ENCODE measurements at regions not wholly inside any gene's neighbourhood (a gene's known extent, or its start where the extent isn't known, plus 50 kb on each side); places are given as distances from the start of the nearest gene placed in this dataset.

DNA sequence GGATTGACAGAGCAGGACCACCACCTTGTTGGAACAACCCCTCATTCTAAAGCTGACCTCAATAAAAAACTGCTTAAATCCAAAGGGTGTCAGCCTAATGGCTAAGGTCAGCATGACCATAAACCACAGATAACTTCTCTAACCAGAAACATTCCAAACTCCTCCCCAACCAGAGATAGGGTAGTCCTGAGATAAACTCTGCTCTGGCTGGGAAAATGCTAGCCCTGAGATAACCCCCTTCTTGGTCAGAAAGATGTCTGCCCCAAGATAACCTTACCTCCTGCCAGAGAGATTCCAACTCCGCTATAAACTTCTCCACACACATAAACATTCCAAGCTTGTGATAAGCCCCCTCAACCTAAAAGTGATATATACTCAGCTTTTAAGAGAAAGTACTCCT is 364.8 kb upstream of the RBMY1B start:
- H3K36me3 Mint-ChIP-seq (ENCODE audit: insufficient read depth): no peaks in the 10 kb centered on the region
- DNase-seq: no peak
- no peak overlapping the region for H3K4me3 Mint-ChIP-seq
- no peak for ATAC-seq (replicated peaks)
- no peaks in the 10 kb centered on the region for H3K9me3 Mint-ChIP-seq
- no peaks in the 10 kb centered on the region for H3K27me3 Mint-ChIP-seq
- H3K27ac Mint-ChIP-seq: peak overlapping the region in 1 of 2 donors; percentile 41
- H3K4me1 Mint-ChIP-seq (ENCODE audit: low read depth in 2 of 2): no peaks in the 10 kb centered on the region

DNA sequence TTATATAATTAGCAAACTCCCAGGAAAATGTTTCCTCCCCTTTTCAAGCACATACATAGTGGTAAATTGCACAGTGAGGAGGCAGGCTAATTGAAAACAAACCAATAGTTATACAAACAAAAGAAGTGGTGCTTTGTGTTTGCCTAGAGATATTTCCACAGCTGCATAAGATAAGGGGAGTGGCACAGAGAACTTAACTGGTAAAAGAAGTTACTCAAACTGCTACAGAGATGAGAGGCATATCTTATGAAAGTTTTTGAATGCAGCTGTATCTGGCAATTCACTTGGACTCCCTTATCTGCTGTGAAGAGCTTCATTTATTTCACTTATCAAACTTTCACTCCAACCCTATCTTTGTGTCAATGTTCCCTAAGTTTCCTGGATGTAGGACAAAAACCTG is 361.2 kb upstream of the RBMY1B start:
- no peaks in the 10 kb centered on the region for H3K27me3 Mint-ChIP-seq
- H3K27ac Mint-ChIP-seq: no peak overlapping the region
- ATAC-seq (replicated peaks) (no peak), DNase-seq (no peak)
- no peaks in the 10 kb centered on the region for H3K4me1 Mint-ChIP-seq (ENCODE audit: low read depth in 2 of 2)
- no peaks in the 10 kb centered on the region for H3K9me3 Mint-ChIP-seq
- H3K36me3 Mint-ChIP-seq (ENCODE audit: insufficient read depth): no peaks in the 10 kb centered on the region
- no peak overlapping the region for H3K4me3 Mint-ChIP-seq

DNA sequence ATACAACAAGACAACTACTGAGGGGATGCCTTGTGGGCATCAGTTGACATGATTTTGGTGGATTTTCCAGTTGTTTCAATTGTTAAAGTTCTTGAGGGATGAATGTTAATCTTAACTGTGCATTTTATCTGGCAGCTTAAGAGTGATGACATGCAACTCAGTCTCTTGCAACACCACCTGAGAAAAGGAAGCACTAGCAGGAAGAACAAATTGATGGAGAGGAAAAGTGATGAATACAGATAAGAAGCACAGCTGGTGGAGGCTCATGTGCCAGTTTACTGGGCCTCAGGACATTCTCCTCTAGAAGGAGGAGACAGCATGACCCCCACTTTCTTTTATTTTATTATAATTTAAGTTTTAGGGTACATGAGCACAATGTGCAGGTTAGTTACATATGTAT is 341.3 kb upstream of the RBMY1B start:
- peaks cover 0 to 1% of the 10 kb centered on the region in 2 donors for H3K9me3 Mint-ChIP-seq
- H3K36me3 Mint-ChIP-seq (ENCODE audit: insufficient read depth): no peaks in the 10 kb centered on the region
- H3K27me3 Mint-ChIP-seq: no peaks in the 10 kb centered on the region
- DNase-seq: no peak
- no peak overlapping the region for H3K4me3 Mint-ChIP-seq
- no peak overlapping the region for H3K27ac Mint-ChIP-seq
- ATAC-seq (replicated peaks): no peak
- no peaks in the 10 kb centered on the region for H3K4me1 Mint-ChIP-seq (ENCODE audit: low read depth in 2 of 2)

GRCh38 chrY:21174697-21175463 is 336.3 kb upstream of the RBMY1B start:
- Mint-ChIP-seq H3K9me3 (no peaks in the 10 kb centered on the region), H3K4me3 (no peak overlapping the region), H3K27me3 (no peaks in the 10 kb centered on the region), H3K27ac (no peak overlapping the region), H3K36me3 (ENCODE audit: insufficient read depth) (no peaks in the 10 kb centered on the region), H3K4me1 (ENCODE audit: low read depth in 2 of 2) (no peaks in the 10 kb centered on the region)
- DNase-seq: no peak
- ATAC-seq (replicated peaks): no peak

DNA sequence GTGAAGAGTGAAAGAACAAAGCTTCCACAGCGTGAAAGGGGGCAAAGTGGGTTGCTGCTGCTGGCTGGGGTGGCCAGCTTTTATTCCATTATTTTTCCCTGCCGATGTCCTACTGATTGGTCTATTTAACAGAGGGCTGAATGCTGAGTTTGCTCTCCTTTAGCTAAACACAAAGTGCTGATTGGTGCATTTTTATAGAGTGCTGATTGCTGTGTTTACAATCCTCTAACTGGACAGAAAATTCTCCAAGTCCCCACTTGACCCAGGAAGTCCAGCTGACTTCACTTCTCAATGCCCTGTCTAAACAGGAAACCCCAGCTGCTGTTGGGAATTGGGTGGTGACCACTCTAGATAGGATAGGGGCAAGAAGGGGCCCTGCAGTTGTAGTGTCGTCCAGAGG is 335.6 kb upstream of the RBMY1B start:
- H3K27me3 Mint-ChIP-seq: no peaks in the 10 kb centered on the region
- no peaks in the 10 kb centered on the region for H3K4me1 Mint-ChIP-seq (ENCODE audit: low read depth in 2 of 2)
- no peak overlapping the region for H3K4me3 Mint-ChIP-seq
- H3K36me3 Mint-ChIP-seq (ENCODE audit: insufficient read depth): no peaks in the 10 kb centered on the region
- DNase-seq (no peak), ATAC-seq (replicated peaks) (no peak)
- no peak overlapping the region for H3K27ac Mint-ChIP-seq
- no peaks in the 10 kb centered on the region for H3K9me3 Mint-ChIP-seq

DNA sequence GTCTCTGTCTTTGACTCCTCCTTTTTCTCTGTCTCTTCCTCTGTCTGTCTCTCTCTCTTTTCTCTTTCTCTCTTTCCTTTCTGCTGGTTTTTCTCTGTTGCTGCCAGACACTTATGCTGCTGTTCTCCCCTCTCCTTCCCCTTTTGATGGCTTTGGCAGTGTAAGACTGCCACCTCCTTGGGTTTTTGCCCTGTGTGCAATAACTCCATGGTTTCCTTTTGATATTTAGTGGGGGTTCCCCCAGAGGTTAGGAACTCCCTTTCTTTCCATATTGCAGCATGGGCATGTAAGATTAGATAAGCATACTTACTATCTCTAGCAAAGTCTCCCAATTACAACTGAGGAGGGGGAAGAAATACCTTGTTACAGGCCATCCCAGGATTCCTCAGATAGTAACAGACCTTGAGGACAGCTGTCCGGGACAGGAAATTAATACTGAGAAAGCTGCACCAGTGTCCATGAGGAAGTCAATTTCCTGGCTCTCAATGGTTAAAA is 333.8 kb upstream of the RBMY1B start:
- H3K27me3 Mint-ChIP-seq: no peaks in the 10 kb centered on the region
- H3K27ac Mint-ChIP-seq: peak overlapping the region; percentile 16 to 71
- ATAC-seq (replicated peaks): no peak
- H3K9me3 Mint-ChIP-seq: no peaks in the 10 kb centered on the region
- H3K36me3 Mint-ChIP-seq (ENCODE audit: insufficient read depth): no peaks in the 10 kb centered on the region
- no peak overlapping the region for H3K4me3 Mint-ChIP-seq
- DNase-seq: no peak
- H3K4me1 Mint-ChIP-seq (ENCODE audit: low read depth in 2 of 2): peaks cover 0 to 4% of the 10 kb centered on the region in 2 donors

DNA sequence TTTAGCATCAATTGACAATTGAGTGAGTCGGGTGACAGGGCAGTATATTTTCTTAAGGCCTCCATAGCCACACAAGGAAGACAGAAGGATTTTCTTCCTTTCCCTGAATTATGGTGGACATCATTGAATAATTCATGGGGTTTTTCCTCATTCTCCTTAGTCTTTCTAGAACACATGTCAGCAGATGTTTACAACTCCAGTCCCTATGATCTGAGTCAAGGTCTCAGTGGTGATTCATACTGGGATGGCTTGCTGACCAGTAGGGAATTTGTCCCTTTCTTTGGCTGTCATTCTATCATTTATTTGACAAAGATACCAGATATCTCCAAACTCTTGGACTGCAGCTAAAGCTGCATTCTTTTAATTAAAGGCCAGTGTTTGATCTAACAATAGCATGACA is 332.9 kb upstream of the RBMY1B start:
- H3K27ac Mint-ChIP-seq: no peak overlapping the region
- DNase-seq: no peak
- no peak overlapping the region for H3K4me3 Mint-ChIP-seq

GRCh38 chrY:21180921-21181320 is 330.2 kb upstream of the RBMY1B start:
- Mint-ChIP-seq H3K4me3 (no peak overlapping the region), H3K27ac (no peak overlapping the region), H3K27me3 (no peaks in the 10 kb centered on the region), H3K4me1 (ENCODE audit: low read depth in 2 of 2) (peaks cover 0 to 4% of the 10 kb centered on the region in 2 donors), H3K9me3 (no peaks in the 10 kb centered on the region), H3K36me3 (ENCODE audit: insufficient read depth) (no peaks in the 10 kb centered on the region)
- ATAC-seq (replicated peaks): no peak
- no peak for DNase-seq

More for the DNA sequence above, 332.9 kb upstream of the RBMY1B start:
- Mint-ChIP-seq H3K36me3 (ENCODE audit: insufficient read depth) (no peaks in the 10 kb centered on the region), H3K4me1 (ENCODE audit: low read depth in 2 of 2) (peaks cover 0 to 4% of the 10 kb centered on the region in 2 donors), H3K27me3 (no peaks in the 10 kb centered on the region), H3K9me3 (no peaks in the 10 kb centered on the region)
- no peak for ATAC-seq (replicated peaks)

DNA sequence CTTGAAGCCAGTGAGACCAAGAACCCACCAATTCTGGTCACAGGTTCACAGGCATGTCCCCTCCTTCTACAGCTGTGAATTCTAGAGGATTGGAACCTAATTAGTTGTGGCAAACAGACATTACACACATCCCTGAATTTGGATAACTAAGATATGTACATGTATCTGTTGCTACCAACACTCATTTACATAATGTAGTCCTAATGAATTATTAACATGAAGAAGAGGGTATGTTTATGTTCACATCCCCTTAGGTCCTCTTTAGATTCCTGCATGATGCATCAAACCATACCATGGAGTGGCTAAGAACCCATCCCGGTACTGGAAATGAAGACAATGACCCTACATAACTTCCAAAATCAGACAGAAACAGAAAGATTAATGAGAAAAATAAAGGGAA is 326.9 kb upstream of the RBMY1B start:
- Mint-ChIP-seq H3K4me1 (ENCODE audit: low read depth in 2 of 2) (peaks cover 0 to 4% of the 10 kb centered on the region in 2 donors), H3K4me3 (no peak overlapping the region), H3K27me3 (no peaks in the 10 kb centered on the region), H3K36me3 (ENCODE audit: insufficient read depth) (no peaks in the 10 kb centered on the region), H3K9me3 (no peaks in the 10 kb centered on the region), H3K27ac (no peak overlapping the region)
- ATAC-seq (replicated peaks) (no peak), DNase-seq (no peak)

DNA sequence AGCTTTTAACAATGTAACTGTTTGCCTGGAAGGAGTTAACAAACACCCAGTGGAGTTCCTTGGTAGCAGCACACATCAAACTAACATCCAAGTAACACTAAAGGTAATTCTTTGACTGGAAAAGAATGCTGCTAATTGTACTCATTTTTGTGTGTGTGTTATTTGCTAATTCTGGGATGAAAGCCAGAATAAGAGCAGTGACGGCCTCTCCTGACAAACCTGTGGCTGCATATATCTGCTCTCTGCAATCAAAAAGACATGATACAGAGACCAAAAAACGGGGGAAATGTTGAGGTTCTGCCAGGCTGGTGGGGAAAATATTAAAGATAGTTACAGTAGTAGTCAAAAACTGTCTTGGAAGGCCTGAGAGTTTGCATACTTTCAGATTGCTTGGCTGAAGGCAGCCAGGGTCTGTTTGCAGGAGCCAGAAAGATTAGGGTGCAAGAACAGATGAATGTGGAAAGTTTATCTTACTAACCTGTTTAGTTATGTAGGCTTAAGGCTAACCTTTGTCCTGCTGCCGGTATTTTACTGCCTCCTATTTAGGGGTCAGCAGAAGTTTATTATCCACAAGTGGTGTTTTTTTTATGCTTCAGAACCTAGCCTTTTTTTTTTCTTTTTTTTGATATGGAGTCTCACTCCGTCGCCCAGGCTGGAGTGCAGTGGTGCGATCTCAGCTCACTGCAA is 325.6 kb upstream of the RBMY1B start:
- DNase-seq: no peak
- no peaks in the 10 kb centered on the region for H3K36me3 Mint-ChIP-seq (ENCODE audit: insufficient read depth)
- ATAC-seq (replicated peaks): no peak
- H3K4me1 Mint-ChIP-seq (ENCODE audit: low read depth in 2 of 2): peaks cover 0 to 4% of the 10 kb centered on the region in 2 donors
- H3K9me3 Mint-ChIP-seq: no peaks in the 10 kb centered on the region
- H3K27me3 Mint-ChIP-seq: no peaks in the 10 kb centered on the region
- no peak overlapping the region for H3K4me3 Mint-ChIP-seq
- H3K27ac Mint-ChIP-seq: no peak overlapping the region

GRCh38 chrY:21192694-21193093 is 318.4 kb upstream of the RBMY1B start:
- no peak overlapping the region for H3K27ac Mint-ChIP-seq
- no peaks in the 10 kb centered on the region for H3K27me3 Mint-ChIP-seq
- H3K4me3 Mint-ChIP-seq: no peak overlapping the region
- ATAC-seq (replicated peaks) (no peak), DNase-seq (no peak)
- H3K9me3 Mint-ChIP-seq: no peaks in the 10 kb centered on the region
- H3K4me1 Mint-ChIP-seq (ENCODE audit: low read depth in 2 of 2): peaks cover 0 to 4% of the 10 kb centered on the region in 2 donors
- no peaks in the 10 kb centered on the region for H3K36me3 Mint-ChIP-seq (ENCODE audit: insufficient read depth)

DNA sequence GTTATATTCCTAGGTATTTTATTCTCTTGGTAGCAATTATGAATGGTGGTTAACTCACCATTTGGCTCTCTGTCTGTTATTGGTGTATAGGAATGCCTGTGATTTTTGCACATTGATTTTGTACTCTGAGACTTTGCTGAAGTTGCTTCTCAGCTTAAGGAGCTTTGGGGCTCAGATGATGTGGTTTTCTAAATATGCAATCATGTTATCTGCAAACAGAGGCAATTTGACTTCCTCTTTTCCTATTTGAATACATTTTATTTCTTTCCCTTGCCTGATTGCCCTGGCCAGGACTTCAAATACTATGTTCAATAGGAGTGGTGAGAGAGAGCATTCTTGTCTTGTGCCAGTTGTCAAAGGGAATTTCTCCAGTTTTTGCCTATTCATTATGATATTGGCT is 310.9 kb upstream of the RBMY1B start:
- Mint-ChIP-seq H3K4me3 (no peak overlapping the region), H3K9me3 (no peaks in the 10 kb centered on the region), H3K27ac (no peak overlapping the region), H3K27me3 (no peaks in the 10 kb centered on the region), H3K36me3 (ENCODE audit: insufficient read depth) (no peaks in the 10 kb centered on the region), H3K4me1 (ENCODE audit: low read depth in 2 of 2) (peaks cover 0 to 6% of the 10 kb centered on the region in 2 donors)
- no peak for DNase-seq
- ATAC-seq (replicated peaks): no peak

DNA sequence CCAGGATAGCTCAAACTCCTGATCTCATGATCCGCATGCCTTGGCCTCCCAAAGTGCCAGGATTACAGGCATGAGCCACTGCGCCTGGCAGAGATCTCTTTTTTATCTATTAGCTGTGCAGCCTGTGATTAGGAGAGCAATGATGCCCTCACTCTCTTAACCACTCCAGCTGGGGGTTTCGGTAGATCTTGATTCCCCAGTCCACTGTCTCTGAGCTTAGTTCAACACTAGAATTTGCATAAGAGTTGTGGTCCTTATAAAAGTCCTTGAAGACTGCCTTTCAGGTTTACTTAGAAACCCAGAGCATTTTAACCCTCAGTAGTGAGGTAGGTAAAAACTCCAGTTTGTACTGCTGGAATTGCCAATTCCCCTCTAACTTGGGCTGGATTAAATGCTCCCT is 283.3 kb upstream of the RBMY1B start:
- H3K4me3 Mint-ChIP-seq: no peak overlapping the region
- ATAC-seq (replicated peaks): no peak
- no peaks in the 10 kb centered on the region for H3K9me3 Mint-ChIP-seq

DNA sequence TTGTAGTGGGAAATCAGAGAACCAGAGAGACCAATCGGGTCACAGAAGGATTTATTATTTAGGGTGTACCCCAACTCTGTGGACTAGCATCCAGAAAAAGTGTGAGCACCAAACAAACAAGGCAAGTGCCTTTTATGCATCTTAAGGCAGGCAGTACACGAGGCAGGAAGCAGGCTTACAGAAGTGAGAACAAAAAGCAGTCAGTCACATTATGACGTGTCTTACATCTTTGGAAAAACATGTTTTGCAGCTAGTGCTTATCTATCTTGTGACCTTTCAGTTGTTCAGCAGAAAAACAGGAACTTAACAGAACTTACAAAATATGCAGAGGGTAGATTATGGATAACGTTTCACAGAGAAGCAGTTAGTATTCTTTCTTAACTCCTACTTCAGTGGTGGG is 270.9 kb upstream of the RBMY1B start:
- Mint-ChIP-seq H3K4me1 (ENCODE audit: low read depth in 2 of 2) (peaks cover 5 to 17% of the 10 kb centered on the region in 2 donors), H3K27ac (peak overlapping the region; percentile 65 to 98), H3K27me3 (no peaks in the 10 kb centered on the region), H3K36me3 (ENCODE audit: insufficient read depth) (no peaks in the 10 kb centered on the region), H3K4me3 (peak overlapping the region in 1 of 2 donors; percentile 4), H3K9me3 (peaks cover 0 to 7% of the 10 kb centered on the region in 2 donors)
- ATAC-seq (replicated peaks) (peak; percentile 93), DNase-seq (peak in 1 of 3 experiments; percentile 35)

More for the DNA sequence above, 283.3 kb upstream of the RBMY1B start:
- no peak for DNase-seq
- Mint-ChIP-seq H3K36me3 (ENCODE audit: insufficient read depth) (no peaks in the 10 kb centered on the region), H3K27me3 (no peaks in the 10 kb centered on the region), H3K27ac (no peak overlapping the region), H3K4me1 (ENCODE audit: low read depth in 2 of 2) (no peaks in the 10 kb centered on the region)
